ENCODE measurements at regions not wholly inside any gene's neighbourhood (a gene's known extent, or its start where the extent isn't known, plus 50 kb on each side); places are given as distances from the start of the nearest gene placed in this dataset.
"Not testable (repeated sequence)": the region's sequence is repeated elsewhere in the genome, so short reads cannot be mapped to it uniquely, and the experiment has no call there.

GRCh38 chr7:41437257-41438196 lies 265.4 kb downstream of the INHBA start:
- H3K27ac Mint-ChIP-seq (ENCODE audit: unreplicated experiment), result no peak overlapping the region
- no peak overlapping the region for H3K4me3 Mint-ChIP-seq (ENCODE audit: unreplicated experiment)
- peaks cover 10% of the 10 kb centered on the region for H3K9me3 Mint-ChIP-seq (ENCODE audit: low read depth)
- H3K36me3 Mint-ChIP-seq (ENCODE audit: low read depth), result no peaks in the 10 kb centered on the region
- DNase-seq (ENCODE audit: low spot score), result no peak
- no peaks in the 10 kb centered on the region for H3K27me3 Mint-ChIP-seq (ENCODE audit: low read depth)
- peaks cover 10% of the 10 kb centered on the region for H3K4me1 Mint-ChIP-seq (ENCODE audit: low read depth)
- no peak for TF ChIP-seq CTCF (IDR thresholded peaks at IDR 0.05)

- no peaks in the 10 kb centered on the region for H3K27me3 Mint-ChIP-seq (ENCODE audit: low read depth)
- peaks cover 16% of the 10 kb centered on the region for H3K9me3 Mint-ChIP-seq (ENCODE audit: low read depth)
- H3K36me3 Mint-ChIP-seq (ENCODE audit: low read depth), result no peaks in the 10 kb centered on the region
- peaks cover 10% of the 10 kb centered on the region for H3K4me1 Mint-ChIP-seq (ENCODE audit: low read depth)
- no peak overlapping the region for H3K27ac Mint-ChIP-seq (ENCODE audit: unreplicated experiment)
- DNase-seq (ENCODE audit: low spot score), result no peak
- TF ChIP-seq CTCF (IDR thresholded peaks at IDR 0.05), result no peak
- no peak overlapping the region for H3K4me3 Mint-ChIP-seq (ENCODE audit: unreplicated experiment)
These were observed 266.8 kb downstream of the INHBA start for GRCh38 chr7:41436139-41436538.

- Mint-ChIP-seq H3K9me3 (ENCODE audit: low read depth) (peaks cover 16% of the 10 kb centered on the region), H3K4me1 (ENCODE audit: low read depth) (peaks cover 10% of the 10 kb centered on the region)
- DNase-seq (ENCODE audit: low spot score); H3K27ac Mint-ChIP-seq (ENCODE audit: unreplicated experiment); H3K27me3 Mint-ChIP-seq (ENCODE audit: low read depth); H3K36me3 Mint-ChIP-seq (ENCODE audit: low read depth); H3K4me3 Mint-ChIP-seq (ENCODE audit: unreplicated experiment): not testable (repeated sequence)
These were observed 267.9 kb downstream of the INHBA start for GRCh38 chr7:41435020-41435419.

GRCh38 chr7:41431671-41432070 lies 271.2 kb downstream of the INHBA start:
- no peak for DNase-seq (ENCODE audit: low spot score)
- H3K36me3 Mint-ChIP-seq (ENCODE audit: low read depth), result no peaks in the 10 kb centered on the region
- no peak overlapping the region for H3K4me3 Mint-ChIP-seq (ENCODE audit: unreplicated experiment)
- no peak overlapping the region for H3K27ac Mint-ChIP-seq (ENCODE audit: unreplicated experiment)
- H3K4me1 Mint-ChIP-seq (ENCODE audit: low read depth), result no peaks in the 10 kb centered on the region
- H3K27me3 Mint-ChIP-seq (ENCODE audit: low read depth), result no peaks in the 10 kb centered on the region
- TF ChIP-seq CTCF (IDR thresholded peaks at IDR 0.05), result no peak
- peaks cover 16% of the 10 kb centered on the region for H3K9me3 Mint-ChIP-seq (ENCODE audit: low read depth)

- H3K27ac Mint-ChIP-seq (ENCODE audit: unreplicated experiment), result no peak overlapping the region
- H3K36me3 Mint-ChIP-seq (ENCODE audit: low read depth), result no peaks in the 10 kb centered on the region
- TF ChIP-seq CTCF (IDR thresholded peaks at IDR 0.05), result no peak
- H3K27me3 Mint-ChIP-seq (ENCODE audit: low read depth), result no peaks in the 10 kb centered on the region
- H3K9me3 Mint-ChIP-seq (ENCODE audit: low read depth), result peaks cover 5% of the 10 kb centered on the region
- H3K4me1 Mint-ChIP-seq (ENCODE audit: low read depth), result peaks cover 10% of the 10 kb centered on the region
- H3K4me3 Mint-ChIP-seq (ENCODE audit: unreplicated experiment), result no peak overlapping the region
- DNase-seq (ENCODE audit: low spot score), result no peak
These were observed 274.5 kb downstream of the INHBA start for GRCh38 chr7:41428381-41428780.

- Mint-ChIP-seq H3K36me3 (ENCODE audit: low read depth) (no peaks in the 10 kb centered on the region), H3K4me1 (ENCODE audit: low read depth) (peaks cover 10% of the 10 kb centered on the region), H3K27me3 (ENCODE audit: low read depth) (no peaks in the 10 kb centered on the region), H3K9me3 (ENCODE audit: low read depth) (no peaks in the 10 kb centered on the region), H3K27ac (ENCODE audit: unreplicated experiment) (no peak overlapping the region), H3K4me3 (ENCODE audit: unreplicated experiment) (no peak overlapping the region)
- no peak for DNase-seq (ENCODE audit: low spot score)
- no peak for TF ChIP-seq CTCF (IDR thresholded peaks at IDR 0.05)
These were observed 277.0 kb downstream of the INHBA start for GRCh38 chr7:41425926-41426325.
